ENCODE measurements at regions not wholly inside any gene's neighbourhood (a gene's known extent, or its start where the extent isn't known, plus 50 kb on each side); places are given as distances from the start of the nearest gene placed in this dataset.
"Not testable (repeated sequence)": the region's sequence is repeated elsewhere in the genome, so short reads cannot be mapped to it uniquely, and the experiment has no call there.

DNA sequence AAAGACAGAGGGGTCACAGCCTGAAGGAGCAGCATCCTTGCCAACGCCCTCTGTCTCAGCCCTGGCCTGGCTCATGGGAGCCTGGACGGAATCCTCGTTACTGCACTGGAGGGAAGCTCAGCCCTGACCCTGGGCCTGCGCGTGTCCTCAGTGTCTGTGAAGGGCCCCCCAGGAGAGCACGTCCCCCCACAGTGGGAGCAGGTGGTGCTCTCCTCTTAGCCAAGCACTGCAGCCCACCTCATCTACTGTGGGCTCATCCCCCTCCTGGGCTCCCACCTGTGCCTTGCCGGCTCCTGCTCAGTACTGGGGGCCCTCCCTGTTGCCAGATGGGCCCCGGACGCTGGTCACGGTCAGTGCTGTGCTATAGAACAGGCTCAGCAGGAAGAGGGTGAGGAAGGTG lies 177.7 kb downstream of the TMEM121 start:
- not testable (repeated sequence) for TF ChIP-seq CTCF, POLR2A (IDR thresholded peaks at IDR 0.05)
